ENCODE measurements at regions not wholly inside any gene's neighbourhood (a gene's known extent, or its start where the extent isn't known, plus 50 kb on each side); places are given as distances from the start of the nearest gene placed in this dataset.

DNA sequence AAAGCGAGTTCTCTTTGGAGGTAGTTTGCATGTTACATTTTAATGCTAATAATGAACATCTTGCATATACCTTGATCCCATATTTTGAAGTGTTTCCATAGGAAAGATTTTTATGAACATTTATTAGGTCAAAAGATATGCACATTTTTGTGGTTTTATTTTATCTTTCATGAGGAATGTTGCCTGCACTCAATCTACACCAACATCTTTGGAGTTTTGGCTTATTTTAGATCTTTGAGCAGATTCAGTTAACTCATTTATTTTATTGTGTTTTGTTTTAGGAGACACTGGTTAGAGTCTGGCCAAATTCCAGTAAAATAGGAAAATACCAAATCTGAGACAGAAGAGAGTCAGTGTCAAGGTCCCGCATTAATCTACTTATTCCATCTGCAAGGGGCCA lies 540.9 kb downstream of the RNF144A start:
- no peaks in the 10 kb centered on the region for H3K9me3 ChIP-seq (ENCODE audit: insufficient read depth, low read length)
- H3K27me3 ChIP-seq (ENCODE audit: insufficient read depth, insufficient read length) = no peaks in the 10 kb centered on the region
- H3K9ac ChIP-seq (ENCODE audit: insufficient read length, low read depth) = no peak overlapping the region
- no peaks in the 10 kb centered on the region for H3K4me1 ChIP-seq (ENCODE audit: insufficient read depth, insufficient read length)
- no peak for TF ChIP-seq SUZ12 (IDR thresholded peaks at IDR 0.05; ENCODE audit: extremely low read depth, insufficient read depth, insufficient read length)
- no peak overlapping the region for H3K4me3 ChIP-seq (ENCODE audit: insufficient read length, low read depth)
- DNase-seq (ENCODE audit: low read depth, low spot score) = no peak
- H3K36me3 ChIP-seq (ENCODE audit: insufficient read depth, insufficient read length, low read length) = no peaks in the 10 kb centered on the region

GRCh38 chr2:7467782-7468447 lies 550.7 kb downstream of the RNF144A start:
- no peak for TF ChIP-seq SUZ12 (IDR thresholded peaks at IDR 0.05; ENCODE audit: extremely low read depth, insufficient read depth, insufficient read length)
- TF ChIP-seq YY1 (IDR thresholded peaks at IDR 0.05; ENCODE audit: insufficient read depth, insufficient read length) = no peak
- no peak for TF ChIP-seq ZNF274 (IDR thresholded peaks at IDR 0.05; ENCODE audit: low read depth, low read length)
- H3K4me3 ChIP-seq (ENCODE audit: insufficient read length, low read depth) = no peak overlapping the region
- no peaks in the 10 kb centered on the region for H3K36me3 ChIP-seq (ENCODE audit: insufficient read depth, insufficient read length, low read length)
- H3K27me3 ChIP-seq (ENCODE audit: insufficient read depth, insufficient read length) = no peaks in the 10 kb centered on the region
- no peak for DNase-seq (ENCODE audit: low read depth, low spot score)
- H3K9ac ChIP-seq (ENCODE audit: insufficient read length, low read depth) = no peak overlapping the region
- no peaks in the 10 kb centered on the region for H3K4me1 ChIP-seq (ENCODE audit: insufficient read depth, insufficient read length)
- no peaks in the 10 kb centered on the region for H3K9me3 ChIP-seq (ENCODE audit: insufficient read depth, low read length)

- DNase-seq (ENCODE audit: low read depth, low spot score) = no peak
- no peaks in the 10 kb centered on the region for H3K9me3 ChIP-seq (ENCODE audit: insufficient read depth, low read length)
- H3K4me1 ChIP-seq (ENCODE audit: insufficient read depth, insufficient read length) = no peaks in the 10 kb centered on the region
- no peaks in the 10 kb centered on the region for H3K27me3 ChIP-seq (ENCODE audit: insufficient read depth, insufficient read length)
- no peaks in the 10 kb centered on the region for H3K36me3 ChIP-seq (ENCODE audit: insufficient read depth, insufficient read length, low read length)
- H3K9ac ChIP-seq (ENCODE audit: insufficient read length, low read depth) = no peak overlapping the region
- H3K4me3 ChIP-seq (ENCODE audit: insufficient read length, low read depth) = no peak overlapping the region
- TF ChIP-seq SUZ12 (IDR thresholded peaks at IDR 0.05; ENCODE audit: extremely low read depth, insufficient read depth, insufficient read length) (no peak), YY1 (IDR thresholded peaks at IDR 0.05; ENCODE audit: insufficient read depth, insufficient read length) (no peak), ZNF274 (IDR thresholded peaks at IDR 0.05; ENCODE audit: low read depth, low read length) (no peak)
These were observed 551.2 kb downstream of the RNF144A start for GRCh38 chr2:7468448-7468828.

- no peaks in the 10 kb centered on the region for H3K4me1 ChIP-seq (ENCODE audit: insufficient read depth, insufficient read length)
- TF ChIP-seq YY1 (IDR thresholded peaks at IDR 0.05; ENCODE audit: insufficient read depth, insufficient read length) (no peak), ZNF274 (IDR thresholded peaks at IDR 0.05; ENCODE audit: low read depth, low read length) (no peak), SUZ12 (IDR thresholded peaks at IDR 0.05; ENCODE audit: extremely low read depth, insufficient read depth, insufficient read length) (no peak)
- H3K9me3 ChIP-seq (ENCODE audit: insufficient read depth, low read length) = no peaks in the 10 kb centered on the region
- no peak overlapping the region for H3K9ac ChIP-seq (ENCODE audit: insufficient read length, low read depth)
- no peaks in the 10 kb centered on the region for H3K36me3 ChIP-seq (ENCODE audit: insufficient read depth, insufficient read length, low read length)
- no peak for DNase-seq (ENCODE audit: low read depth, low spot score)
- H3K27me3 ChIP-seq (ENCODE audit: insufficient read depth, insufficient read length) = no peaks in the 10 kb centered on the region
- H3K4me3 ChIP-seq (ENCODE audit: insufficient read length, low read depth) = no peak overlapping the region
These were observed 551.7 kb downstream of the RNF144A start for GRCh38 chr2:7468955-7469354.

- TF ChIP-seq YY1 (IDR thresholded peaks at IDR 0.05; ENCODE audit: insufficient read depth, insufficient read length) = no peak
- TF ChIP-seq SUZ12 (IDR thresholded peaks at IDR 0.05; ENCODE audit: extremely low read depth, insufficient read depth, insufficient read length) = no peak
- no peak for TF ChIP-seq ZNF274 (IDR thresholded peaks at IDR 0.05; ENCODE audit: low read depth, low read length)
- H3K4me1 ChIP-seq (ENCODE audit: insufficient read depth, insufficient read length) = no peaks in the 10 kb centered on the region
- H3K4me3 ChIP-seq (ENCODE audit: insufficient read length, low read depth) = no peak overlapping the region
- H3K27me3 ChIP-seq (ENCODE audit: insufficient read depth, insufficient read length) = no peaks in the 10 kb centered on the region
- DNase-seq (ENCODE audit: low read depth, low spot score) = no peak
- no peak overlapping the region for H3K9ac ChIP-seq (ENCODE audit: insufficient read length, low read depth)
- H3K36me3 ChIP-seq (ENCODE audit: insufficient read depth, insufficient read length, low read length) = no peaks in the 10 kb centered on the region
- H3K9me3 ChIP-seq (ENCODE audit: insufficient read depth, low read length) = no peaks in the 10 kb centered on the region
These were observed 554.0 kb downstream of the RNF144A start for GRCh38 chr2:7471185-7471584.

DNA sequence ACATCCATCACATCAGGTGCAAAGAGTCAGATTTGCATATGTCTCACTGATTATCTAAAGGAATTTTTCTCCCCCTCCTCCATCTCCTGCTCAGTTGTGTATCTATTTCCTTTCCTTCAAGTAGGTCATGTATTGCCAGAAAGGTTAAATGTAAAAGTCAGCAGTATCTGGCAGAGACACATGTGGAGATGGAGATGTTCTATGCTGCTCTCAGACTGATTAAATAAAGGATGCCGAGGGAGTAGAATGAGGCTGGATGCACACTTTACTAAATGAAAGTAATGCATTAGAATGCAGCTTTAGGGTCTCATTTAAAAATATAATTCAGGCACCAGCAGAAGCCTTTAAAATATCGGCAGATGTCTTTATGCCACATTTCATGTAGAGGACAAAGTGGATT lies 555.3 kb downstream of the RNF144A start:
- Histone ChIP-seq H3K9ac (ENCODE audit: insufficient read length, low read depth) (no peak overlapping the region), H3K27me3 (ENCODE audit: insufficient read depth, insufficient read length) (no peaks in the 10 kb centered on the region), H3K4me1 (ENCODE audit: insufficient read depth, insufficient read length) (no peaks in the 10 kb centered on the region), H3K9me3 (ENCODE audit: insufficient read depth, low read length) (no peaks in the 10 kb centered on the region), H3K4me3 (ENCODE audit: insufficient read length, low read depth) (no peak overlapping the region), H3K36me3 (ENCODE audit: insufficient read depth, insufficient read length, low read length) (no peaks in the 10 kb centered on the region)
- DNase-seq (ENCODE audit: low read depth, low spot score) = no peak
- no peak for TF ChIP-seq ZNF274 (IDR thresholded peaks at IDR 0.05; ENCODE audit: low read depth, low read length)
- no peak for TF ChIP-seq SUZ12 (IDR thresholded peaks at IDR 0.05; ENCODE audit: extremely low read depth, insufficient read depth, insufficient read length)
- TF ChIP-seq YY1 (IDR thresholded peaks at IDR 0.05; ENCODE audit: insufficient read depth, insufficient read length) = no peak

GRCh38 chr2:7473135-7473771 lies 556.0 kb downstream of the RNF144A start:
- H3K9me3 ChIP-seq (ENCODE audit: insufficient read depth, low read length) = no peaks in the 10 kb centered on the region
- H3K4me3 ChIP-seq (ENCODE audit: insufficient read length, low read depth) = no peak overlapping the region
- DNase-seq (ENCODE audit: low read depth, low spot score) = no peak
- H3K4me1 ChIP-seq (ENCODE audit: insufficient read depth, insufficient read length) = no peaks in the 10 kb centered on the region
- H3K9ac ChIP-seq (ENCODE audit: insufficient read length, low read depth) = no peak overlapping the region
- no peaks in the 10 kb centered on the region for H3K36me3 ChIP-seq (ENCODE audit: insufficient read depth, insufficient read length, low read length)
- no peak for TF ChIP-seq SUZ12 (IDR thresholded peaks at IDR 0.05; ENCODE audit: extremely low read depth, insufficient read depth, insufficient read length)
- TF ChIP-seq ZNF274 (IDR thresholded peaks at IDR 0.05; ENCODE audit: low read depth, low read length) = no peak
- no peak for TF ChIP-seq YY1 (IDR thresholded peaks at IDR 0.05; ENCODE audit: insufficient read depth, insufficient read length)
- no peaks in the 10 kb centered on the region for H3K27me3 ChIP-seq (ENCODE audit: insufficient read depth, insufficient read length)

All from NT2/D1 (cell line).